Retina (tissue), 1 donor: ENCODE measurements at regions not wholly inside any gene's neighbourhood (a gene's known extent, or its start where the extent isn't known, plus 50 kb on each side); places are given as distances from the start of the nearest gene placed in this dataset.

Source experiments
- DNase-seq: peaks from one replicate; pipeline ENCODE4 v3.0.0-alpha.2; 2016

DNA sequence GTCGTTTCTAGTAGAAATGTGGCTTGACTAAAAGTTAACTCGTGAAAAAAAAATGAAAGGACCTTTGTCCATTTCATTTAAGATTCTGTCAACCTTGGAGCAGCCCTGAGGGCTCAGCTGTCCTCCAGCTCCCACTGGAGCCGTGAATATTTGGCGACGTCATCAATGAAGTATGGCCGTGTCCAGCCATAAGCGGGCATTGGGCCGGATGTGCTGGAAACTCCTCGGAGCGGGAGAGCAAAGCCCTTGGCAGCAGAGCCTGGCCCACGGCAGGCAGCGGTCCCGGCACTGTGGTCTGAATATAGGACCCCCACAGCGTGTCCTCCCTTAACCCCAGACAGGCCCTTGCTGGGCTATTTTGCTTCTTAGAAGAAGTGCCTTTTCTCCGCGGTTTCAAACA lies 50.0 kb downstream of the JAKMIP3 start:
- no peak for DNase-seq

DNA sequence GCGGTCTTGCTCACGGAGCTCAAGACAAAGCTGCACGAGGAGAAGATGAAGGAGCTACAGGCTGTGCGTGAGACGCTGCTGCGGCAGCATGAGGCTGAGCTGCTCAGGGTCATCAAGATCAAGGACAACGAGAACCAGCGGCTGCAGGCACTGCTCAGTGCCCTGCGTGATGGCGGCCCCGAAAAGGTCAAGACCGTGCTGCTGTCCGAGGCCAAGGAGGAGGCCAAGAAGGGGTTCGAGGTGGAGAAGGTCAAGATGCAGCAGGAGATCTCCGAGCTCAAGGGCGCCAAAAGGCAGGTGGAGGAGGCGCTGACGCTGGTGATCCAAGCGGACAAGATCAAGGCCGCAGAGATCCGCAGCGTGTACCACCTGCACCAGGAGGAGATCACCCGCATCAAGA lies 51.4 kb downstream of the JAKMIP3 start:
- DNase-seq = no peak

DNA sequence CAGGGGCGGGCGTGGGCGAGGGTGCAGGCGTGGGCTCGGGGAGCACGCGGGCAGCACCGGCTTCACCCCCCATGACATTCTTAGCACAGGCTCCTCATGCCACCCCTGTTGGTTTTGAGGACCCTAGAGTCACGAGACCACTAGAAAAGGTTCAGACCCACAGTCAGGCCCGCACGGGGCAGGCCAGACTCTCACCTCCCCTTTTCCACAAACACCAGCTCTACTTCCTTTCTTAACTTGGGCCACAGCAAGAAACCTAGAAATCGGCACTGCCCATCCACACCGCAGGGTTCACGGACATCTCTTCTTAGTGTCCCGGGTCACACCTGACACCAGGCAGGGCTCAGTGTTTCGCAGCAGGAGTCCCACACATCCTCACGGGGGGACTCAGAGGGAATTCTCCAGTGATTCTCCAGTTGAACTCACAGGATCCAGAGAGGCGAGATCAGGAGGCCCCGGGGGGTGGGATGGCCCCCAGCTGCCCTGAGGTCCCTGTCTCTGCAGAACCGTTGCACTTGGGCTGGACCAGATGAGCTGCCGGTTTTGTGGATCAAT lies 52.0 kb downstream of the JAKMIP3 start:
- no peak for DNase-seq

DNA sequence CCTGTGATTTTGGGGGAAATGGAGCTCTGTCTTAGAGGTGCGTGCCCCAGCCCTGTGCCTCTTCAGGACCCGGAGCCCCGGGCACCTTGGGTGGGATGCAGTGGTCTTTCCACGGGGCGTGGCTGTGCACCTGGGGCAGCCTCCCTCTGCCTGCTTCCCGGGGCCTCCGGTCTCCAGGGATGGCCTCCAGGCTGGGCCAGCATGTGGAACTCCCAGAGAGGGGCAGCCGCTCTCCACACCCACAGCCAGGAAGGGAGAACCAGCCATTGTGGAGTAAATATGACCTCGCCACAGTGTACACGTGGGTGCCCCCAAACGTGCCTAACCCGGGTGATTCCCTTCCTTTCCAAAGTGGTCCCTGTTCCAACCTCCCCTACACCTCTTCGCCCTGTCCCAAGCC lies 52.6 kb downstream of the JAKMIP3 start:
- no peak for DNase-seq

DNA sequence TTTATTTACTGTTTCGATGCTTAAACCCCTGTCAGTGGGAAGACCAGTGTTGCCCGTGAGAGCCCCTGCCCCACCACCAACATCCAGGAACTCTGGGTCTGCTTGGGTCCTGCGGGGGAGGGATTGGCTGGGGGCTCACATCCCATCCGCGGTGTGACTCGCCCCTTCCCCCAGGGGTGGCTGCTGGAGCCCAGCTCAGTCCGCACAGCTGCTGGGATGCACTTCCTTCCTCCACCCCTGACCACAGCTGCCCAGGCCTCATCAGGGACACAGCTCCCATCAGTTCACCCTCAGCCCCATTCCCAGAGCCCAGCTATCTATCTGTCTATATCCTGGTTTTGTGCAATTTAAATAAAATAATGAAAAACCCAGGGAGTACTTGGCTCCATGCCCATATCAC lies 54.5 kb downstream of the JAKMIP3 start:
- no peak for DNase-seq

DNA sequence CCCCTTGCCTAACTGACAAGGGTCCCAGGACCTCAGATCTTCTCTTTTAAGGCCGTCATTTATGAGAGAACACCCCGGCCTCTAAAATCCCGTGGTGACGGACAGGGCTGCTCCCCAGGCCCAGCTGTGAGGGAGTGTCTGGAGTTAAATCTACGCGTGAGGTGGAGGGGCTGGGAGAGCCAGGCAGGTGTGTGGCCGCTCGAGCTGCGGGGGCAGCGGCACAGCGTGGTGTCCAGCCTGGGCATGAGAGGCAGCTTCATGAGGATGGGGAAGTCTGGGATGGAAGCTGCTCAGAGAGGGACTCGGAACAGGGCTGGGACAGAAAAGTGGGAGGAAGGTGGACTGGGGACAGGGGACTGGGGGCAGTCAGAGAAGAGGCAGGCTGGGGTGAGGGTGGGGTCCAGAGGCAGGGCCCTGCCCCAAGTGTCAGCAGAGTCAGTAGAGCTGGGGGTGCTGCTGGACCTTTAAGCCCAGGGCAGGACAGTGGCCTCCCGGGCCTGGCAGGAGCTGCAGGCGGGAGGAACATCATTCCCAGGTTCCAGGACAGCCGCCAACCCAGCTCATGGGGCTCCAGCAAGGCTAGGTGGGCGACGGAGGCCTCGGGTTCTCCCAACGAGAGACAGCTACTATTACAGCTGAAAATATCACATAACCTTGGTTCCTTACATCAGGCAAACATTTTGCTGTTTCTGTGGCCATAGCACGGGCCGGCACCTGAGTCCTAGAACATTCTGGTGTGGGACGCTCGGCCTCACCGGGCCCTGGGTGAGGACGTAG lies 55.2 kb downstream of the JAKMIP3 start:
- no peak for DNase-seq

DNA sequence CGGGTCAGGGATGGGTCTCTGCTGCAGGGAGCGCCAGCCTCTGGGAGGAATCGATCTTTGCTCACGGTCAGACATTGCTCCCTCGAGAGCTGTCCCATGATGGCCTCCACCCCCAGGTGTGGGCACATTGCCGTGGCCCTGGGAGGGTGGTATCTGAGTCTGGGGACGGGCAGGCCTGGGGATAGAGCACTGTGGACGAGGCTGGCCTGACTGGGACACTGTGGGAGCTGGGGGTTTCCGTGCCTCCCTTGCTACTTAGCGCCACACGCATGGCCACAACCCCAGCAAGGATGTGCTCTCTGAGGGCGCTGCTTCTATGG lies 55.7 kb downstream of the JAKMIP3 start:
- DNase-seq = no peak

DNA sequence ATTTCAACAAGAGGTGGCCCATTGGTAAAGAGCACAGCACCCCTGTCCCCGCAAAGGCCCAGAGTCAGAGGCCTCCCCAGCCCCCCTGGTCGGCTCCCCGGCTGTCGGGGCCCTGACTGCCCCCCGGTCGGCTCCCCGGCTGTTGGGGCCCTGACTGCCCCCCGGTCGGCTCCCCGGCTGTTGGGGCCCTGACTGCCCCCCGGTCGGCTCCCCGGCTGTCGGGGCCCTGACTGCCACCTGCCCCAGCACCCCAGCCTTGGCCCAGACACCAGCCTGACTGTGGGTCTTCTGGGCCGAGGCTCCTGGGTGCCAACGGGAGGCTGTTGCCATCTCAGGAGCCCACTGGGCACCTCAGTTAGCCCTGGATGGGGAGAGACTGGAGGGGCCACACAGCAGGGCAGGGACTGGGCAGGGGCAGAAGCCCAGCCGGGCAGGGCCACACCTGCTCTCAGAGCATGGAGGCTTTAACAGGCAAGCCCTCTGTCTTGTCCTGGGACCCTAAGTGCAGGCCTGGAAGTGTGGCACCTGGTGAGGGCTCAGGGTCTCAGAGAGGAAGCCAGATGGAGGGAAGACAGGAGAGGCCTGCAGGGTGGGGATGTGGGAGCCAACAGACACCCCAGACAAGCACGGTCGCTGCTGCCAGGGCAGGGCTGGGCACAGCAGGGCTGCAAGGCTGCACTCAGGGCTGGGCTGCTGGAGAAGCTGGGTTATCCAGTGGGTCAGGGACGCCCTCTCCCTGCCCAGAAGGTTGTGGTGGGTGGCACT lies 56.5 kb downstream of the JAKMIP3 start:
- no peak for DNase-seq

DNA sequence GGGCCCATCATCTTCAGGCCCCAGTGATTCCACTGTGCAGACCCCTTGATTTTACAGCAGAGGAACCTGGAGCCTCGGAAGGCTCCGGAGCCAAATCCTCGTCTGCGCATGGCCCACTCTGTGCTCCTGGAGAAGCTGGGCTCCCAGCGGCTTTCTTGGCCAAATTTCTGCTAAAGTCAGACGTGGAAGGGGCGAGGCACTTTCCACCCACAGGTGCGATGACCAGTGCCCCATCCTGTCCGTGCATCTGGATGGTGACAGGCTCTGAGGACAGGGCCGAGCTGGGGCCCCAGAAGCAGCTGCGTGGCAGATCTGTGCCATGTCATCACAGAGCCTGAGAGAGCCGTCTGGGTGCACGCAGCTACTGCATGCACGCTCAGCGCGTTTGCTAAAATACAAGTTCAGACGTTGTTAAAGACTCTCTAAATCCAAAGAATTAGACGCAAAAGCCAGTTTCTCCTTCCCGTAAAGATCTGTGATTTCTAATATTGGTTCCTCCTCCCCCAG lies 57.2 kb downstream of the JAKMIP3 start:
- DNase-seq = no peak

DNA sequence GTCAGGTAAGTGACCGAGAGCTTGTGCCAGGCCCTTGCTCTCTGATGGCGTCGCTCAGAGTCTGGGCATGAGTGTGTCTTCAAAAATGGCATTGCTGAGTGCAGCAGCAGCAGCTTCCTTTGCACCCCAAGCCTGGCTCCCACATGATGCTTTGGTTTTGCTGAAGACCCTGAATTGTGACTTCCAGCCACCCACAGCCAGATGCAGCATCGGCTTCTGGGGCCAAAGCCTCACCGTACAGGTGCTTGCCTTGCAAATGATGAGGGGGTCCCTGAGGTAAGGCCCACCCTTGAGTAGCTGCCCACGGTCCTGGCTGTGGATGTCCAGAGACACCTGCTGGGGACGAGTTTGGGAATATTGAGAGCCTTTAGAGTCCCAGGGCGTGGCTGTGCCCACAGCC lies 57.9 kb downstream of the JAKMIP3 start:
- no peak for DNase-seq

DNA sequence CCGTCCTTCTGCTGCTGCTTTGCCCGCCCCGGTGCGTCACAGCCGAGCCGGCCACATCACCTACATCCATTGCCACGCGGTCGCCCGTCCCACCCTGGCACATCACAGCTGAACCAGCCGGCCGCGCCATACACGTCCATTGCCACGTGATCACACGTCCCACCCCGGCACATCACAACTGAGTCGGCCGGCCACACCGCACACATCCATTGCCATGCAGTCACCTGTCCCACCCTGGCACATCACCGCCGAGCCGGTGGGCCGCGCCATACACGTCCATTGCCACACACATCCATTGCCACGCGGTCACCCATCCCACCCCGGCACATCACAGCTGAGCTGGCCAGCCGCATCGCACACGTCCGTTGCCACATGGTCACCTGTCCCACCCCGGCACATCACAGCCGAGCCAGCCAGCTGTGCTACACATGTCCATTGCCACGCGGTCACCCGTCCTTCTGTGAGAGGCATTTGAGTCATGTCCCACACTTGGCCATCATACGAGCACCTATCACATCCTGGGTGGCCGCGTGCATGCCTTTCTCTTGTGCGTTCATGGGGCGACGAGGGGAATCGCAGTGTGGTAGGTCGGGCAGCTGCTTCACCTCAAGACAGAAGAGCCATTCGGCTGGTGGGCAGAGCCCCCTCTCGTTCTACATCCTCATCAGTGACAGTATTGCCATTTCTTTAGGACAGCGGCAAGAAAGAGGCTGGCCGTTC lies 58.6 kb downstream of the JAKMIP3 start:
- no peak for DNase-seq

DNA sequence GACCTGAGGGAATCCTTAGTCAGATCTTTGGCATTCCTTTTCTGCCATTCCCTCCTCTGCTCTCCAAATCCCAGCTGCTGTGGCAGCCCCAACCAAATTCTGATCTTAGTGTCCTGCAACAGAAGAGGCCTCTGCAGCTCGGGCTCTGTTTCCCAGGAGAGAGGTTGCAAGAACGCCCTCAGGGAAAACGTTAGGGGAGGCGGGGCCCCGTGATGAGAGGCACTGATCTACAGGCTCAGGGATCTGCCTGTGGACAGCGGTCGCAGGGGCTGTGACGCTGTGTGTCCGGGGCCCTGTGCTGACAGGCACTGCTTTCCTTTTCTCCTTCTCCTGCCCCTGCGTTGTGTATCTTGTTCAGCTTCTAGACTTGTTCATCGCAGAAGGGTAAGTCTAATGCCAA lies 57.3 kb upstream of the DPYSL4 start:
- no peak for DNase-seq

DNA sequence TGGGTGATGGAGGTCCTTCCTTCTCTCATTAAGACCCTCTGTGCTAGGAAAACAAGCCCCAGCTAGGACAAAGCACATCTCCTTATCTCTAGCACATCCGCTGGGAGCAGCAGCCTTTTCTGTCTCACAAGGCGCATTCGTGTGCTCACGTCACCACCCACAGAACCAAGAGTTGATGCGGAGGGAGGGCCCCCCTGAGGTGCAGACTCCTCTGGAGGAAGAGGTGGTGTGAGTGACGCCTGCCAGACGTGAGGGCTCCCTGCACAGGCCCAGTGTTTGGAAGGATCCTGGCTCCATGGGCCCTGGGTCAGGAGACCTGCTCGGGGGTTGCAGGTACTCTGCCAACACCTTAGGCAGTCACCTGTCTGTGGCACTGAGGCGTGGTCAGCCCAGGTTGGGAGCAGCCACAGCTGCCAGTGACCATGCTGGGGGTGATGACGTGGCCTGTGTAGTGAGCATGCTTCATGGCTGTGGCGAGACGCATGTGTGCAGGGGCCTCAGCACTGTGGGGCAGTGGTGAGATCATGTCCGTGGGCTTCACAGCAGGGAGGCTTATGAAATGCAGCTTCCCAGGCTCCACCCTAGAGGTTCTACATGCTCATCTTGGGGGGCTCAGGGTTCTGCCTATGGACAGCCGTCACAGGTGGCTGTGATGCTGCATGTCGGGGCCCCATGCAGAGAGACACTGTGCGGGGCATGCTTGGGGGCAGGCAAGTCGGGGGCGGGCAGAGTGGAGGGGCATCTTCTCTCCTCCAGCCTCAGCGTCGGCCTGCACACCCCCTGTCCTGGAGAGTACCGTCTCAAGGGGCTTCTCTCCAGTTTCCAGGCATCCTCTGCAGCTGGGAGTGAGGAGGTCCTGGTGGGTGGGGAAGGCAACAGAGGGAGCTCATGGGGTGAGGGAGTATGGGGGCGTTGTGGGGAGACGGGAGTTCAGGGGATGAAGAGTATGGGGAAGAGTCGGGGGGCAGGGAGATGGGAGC lies 56.2 kb upstream of the DPYSL4 start:
- DNase-seq = no peak

DNA sequence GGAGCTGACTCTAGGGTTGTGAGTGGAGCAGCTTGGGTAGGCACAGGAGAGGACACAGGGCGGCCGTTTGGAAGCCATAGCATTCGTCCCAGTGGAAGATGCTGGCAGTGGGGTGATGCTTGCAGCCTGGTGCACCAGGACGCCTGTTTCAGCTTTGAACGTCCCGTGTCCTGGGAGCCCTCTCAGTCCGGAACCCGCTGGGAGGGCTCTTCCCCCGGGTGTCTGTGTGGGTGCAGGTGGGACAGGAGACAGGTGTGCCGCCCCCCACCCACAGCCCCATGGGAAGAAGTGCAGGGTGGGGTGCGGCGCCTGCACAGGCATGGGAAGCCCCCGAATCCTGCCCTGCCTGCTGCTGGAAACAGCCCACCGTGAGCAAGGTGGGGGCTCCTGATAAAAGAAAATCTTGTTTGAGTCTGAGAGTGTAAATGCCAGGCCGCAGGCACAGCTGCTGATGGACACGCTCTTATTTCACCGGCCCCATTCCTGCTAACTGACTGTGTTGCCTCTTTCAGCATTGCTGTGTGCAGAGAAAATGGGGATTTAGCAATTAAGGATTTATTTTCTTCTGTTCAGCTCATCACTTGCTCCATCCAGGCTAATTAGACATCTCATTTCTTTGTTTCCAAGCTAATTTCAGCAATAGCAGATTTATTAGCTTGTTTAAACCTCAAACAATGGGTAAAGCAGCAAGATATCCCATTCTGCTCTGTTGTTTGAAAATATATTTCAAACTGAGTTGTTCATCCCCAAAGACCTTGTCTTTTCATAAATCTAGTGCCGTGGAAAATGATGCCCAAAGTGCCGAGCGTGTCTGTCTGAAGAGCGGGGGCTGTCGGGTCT lies 54.9 kb upstream of the DPYSL4 start:
- DNase-seq = no peak

DNA sequence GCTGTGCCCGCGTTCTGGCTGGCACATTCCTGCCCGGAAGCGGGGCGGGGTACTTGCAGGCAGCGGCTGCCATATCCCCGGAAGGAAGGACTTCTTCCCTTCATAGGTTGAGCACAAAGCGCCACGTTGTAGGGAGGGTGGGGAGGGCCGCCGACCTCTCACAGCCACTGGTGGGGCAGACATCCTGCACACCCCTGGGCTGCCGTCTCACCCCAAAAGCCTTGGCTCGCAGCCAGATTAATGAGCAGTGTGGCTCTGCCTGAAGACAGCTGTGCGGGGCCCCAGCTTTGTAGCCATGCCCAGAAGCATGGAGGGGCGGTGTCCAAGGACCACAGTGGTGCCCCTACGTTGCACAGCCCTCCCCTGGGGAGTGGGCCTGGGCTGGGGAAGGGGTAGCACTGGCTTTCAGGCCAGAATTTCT lies 54.3 kb upstream of the DPYSL4 start:
- DNase-seq = no peak

DNA sequence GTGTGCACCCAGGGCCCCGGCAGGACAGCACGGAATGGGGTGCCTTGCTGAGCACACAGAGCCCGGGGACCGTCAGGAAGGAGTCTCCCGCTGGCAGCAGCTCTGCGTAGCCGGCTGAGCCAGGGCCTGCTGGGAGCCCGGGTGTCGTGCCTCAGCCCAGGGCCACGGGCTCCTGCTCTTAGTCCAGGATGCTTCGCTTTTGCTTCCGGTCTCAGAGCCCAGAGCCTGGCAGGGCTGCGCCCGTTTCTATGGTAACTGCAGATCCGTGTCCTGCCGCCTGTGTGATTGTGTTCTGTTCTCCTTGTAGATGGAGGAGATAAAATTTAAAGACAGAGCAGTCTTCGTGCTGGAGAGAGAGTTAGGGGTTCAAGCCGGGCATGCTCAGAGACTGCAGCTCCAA lies 53.7 kb upstream of the DPYSL4 start:
- DNase-seq = peak; percentile 59

DNA sequence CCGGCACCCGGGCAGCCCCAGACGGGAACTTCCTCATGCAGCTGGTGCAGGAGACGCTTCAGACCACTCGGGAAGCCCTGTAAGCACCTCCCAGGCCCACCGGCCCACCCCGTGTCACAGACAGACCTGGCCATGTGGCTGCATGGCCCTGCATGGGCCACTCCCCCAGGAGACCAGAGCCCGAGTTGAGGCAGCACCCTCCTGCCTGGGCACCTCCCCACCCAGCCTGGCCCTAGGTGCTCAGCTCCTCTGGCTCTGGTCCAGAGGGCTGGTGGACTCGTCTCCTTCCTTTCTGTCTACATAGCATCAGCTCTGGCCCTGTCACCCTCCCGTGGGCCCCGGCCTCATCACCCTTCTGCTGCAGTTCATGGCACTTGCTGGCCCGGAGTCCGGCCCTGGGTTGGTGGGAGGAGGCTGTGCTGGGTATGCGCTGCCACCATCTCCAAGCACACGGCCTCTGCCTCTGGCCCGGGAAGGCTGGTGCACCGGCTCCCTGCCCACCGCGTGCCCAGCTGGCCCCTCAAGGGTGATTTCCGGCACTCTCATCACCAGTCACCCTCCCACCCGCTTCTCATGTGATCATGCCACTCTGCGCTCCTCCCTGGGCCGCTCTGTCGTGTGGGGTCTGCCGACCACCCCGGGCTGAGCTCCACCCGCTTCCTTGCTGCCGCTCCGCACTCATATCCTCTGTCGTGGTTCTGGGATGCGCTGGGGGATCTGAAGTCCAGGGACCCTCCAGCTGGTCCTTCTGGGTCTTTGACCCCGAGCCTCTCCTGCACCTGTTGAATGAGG lies 53.1 kb upstream of the DPYSL4 start:
- DNase-seq = no peak

DNA sequence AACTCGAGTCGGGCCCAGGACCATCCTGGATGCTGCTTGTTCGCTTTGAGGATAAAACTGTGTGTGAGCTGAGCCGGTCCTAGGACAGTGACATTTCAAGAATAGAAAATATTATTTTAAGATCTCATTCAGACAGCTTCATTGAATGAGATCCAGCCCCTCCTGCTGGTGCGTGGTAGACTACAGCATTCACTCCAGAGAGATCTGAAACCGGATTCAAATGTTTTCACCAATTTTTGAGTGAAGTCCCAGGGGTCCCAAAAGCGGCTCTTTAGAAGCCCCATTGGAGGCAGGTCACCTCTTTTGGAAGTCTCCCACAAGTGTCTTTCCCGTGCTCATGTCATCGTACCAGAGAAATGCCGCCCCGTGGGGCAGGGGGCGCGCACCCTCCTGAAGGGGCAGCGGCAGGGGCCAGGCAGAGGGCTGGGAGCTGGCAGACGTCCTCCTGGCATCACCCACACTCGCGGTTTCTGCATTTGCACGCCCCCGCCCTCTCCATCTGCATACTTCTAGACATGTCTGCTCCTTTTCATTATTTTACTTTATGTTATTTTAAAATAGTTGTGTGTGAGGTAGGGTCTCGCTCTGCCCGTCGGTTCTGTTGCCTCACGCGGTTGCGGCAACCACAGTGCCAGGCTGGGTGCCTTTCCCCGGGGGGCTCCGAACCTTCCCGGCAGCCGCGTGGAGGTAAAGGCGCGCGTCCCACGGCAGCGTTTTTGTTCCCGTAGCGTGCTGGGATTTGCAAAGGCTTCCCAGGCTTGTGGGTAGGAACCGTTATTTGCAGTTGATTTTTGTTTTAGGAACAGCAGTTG lies 52.3 kb upstream of the DPYSL4 start:
- DNase-seq = no peak

DNA sequence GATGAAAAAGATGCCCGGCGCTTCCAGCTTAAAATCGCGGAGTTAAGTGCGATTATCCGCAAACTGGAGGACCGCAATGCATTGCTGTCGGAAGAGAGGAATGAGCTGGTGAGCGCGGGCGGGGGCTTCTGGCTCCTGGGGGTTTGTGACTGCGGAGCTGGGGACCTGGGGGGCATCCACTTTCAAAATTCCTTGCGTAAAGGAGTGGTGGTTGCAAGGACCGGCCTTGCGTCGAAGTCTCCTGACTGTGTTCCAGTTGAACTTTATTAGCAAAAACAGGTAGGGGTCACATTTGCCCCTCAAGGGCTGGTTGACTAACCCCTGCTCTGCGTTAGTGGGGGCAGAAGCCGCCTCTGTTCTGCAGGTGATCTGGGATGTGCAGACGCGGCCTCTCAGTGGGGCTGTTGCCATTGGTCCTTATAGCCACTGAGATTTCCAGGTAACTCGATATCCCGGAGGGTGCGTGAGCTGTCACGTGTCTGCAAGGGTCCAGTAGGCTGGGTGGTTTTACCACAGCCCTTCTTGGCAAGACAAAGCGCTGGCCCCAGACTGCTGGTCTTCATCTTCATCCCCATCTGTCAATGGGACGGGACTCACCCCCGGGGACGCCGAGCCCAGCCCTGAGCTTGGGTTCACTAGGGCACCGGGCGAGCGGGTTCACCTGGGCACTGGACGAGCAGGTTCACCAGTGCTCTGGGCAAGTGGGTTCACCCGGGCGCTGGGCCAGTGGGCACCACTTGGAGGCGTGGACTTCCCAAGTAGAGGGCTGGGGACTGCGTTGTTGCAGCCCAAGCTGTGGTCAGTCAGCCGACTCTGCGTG lies 51.5 kb upstream of the DPYSL4 start:
- DNase-seq = no peak
